GM23338 (cell line): ENCODE measurements at regions not wholly inside any gene's neighbourhood (a gene's known extent, or its start where the extent isn't known, plus 50 kb on each side); places are given as distances from the start of the nearest gene placed in this dataset.

Experiments
- ATAC-seq: fragments of 200-7000 bp; cut with Tn5 transposase; 3 replicates; pipeline ENCODE4 v1.9.1; 2020
- DNase-seq: peaks from one replicate; pipeline ENCODE4 v3.0.0-alpha.2; 2015; ENCODE audit warnings: low spot score
- H2AFZ ChIP-seq: fragments of 200-600 bp; sonication (generic); 2 replicates; pipeline ENCODE4 v1.8.0; 2016; ENCODE audit warnings: antibody characterized with exemption, mild to moderate bottlenecking, moderate library complexity
- H3F3A ChIP-seq: fragments of 200-600 bp; sonication (generic); replicated peaks from 2 replicates; pipeline ENCODE4 v1.8.0; 2017; ENCODE audit warnings: antibody characterized with exemption, mixed run types, low read depth
- H3K27ac ChIP-seq: fragments of 200-600 bp; sonication (generic); 2 replicates; pipeline ENCODE4 v1.6.1; 2016; ENCODE audit warnings: low read depth
- H3K27me3 ChIP-seq: fragments of 200-600 bp; sonication (generic); 2 replicates; pipeline ENCODE4 v1.8.0; 2016; ENCODE audit warnings: mild to moderate bottlenecking, mixed run types, moderate library complexity; ENCODE audit not compliant: insufficient read depth
- H3K36me3 ChIP-seq: fragments of 200-600 bp; sonication (generic); 2 replicates; pipeline ENCODE4 v1.8.0; 2016; ENCODE audit warnings: mild to moderate bottlenecking; ENCODE audit not compliant: insufficient read depth
- H3K4me1 ChIP-seq: fragments of 200-600 bp; sonication (generic); 2 replicates; pipeline ENCODE4 v1.8.0; 2016; ENCODE audit warnings: mild to moderate bottlenecking, moderate library complexity; ENCODE audit not compliant: insufficient read depth
- H3K4me2 ChIP-seq: fragments of 200-600 bp; sonication (generic); 2 replicates; pipeline ENCODE4 v1.7.1; 2017; ENCODE audit warnings: mixed run types
- H3K4me3 ChIP-seq: fragments of 200-600 bp; sonication (generic); 2 replicates; pipeline ENCODE4 v1.6.1; 2016; ENCODE audit warnings: mixed run types
- H3K79me2 ChIP-seq: fragments of 200-600 bp; sonication (generic); replicated peaks from 2 replicates; pipeline ENCODE4 v1.8.0; 2017; ENCODE audit warnings: mild to moderate bottlenecking; ENCODE audit not compliant: insufficient read depth
- H3K9me2 ChIP-seq: fragments of 200-600 bp; sonication (generic); 2 replicates; pipeline ENCODE4 v1.8.0; 2017; ENCODE audit not compliant: insufficient read depth
- H4K20me1 ChIP-seq: fragments of 200-600 bp; sonication (generic); replicated peaks from 2 replicates; pipeline ENCODE4 v1.8.0; 2017; ENCODE audit warnings: mild to moderate bottlenecking; ENCODE audit not compliant: insufficient read depth
- H3K27ac Mint-ChIP-seq: 2 replicates; pipeline ENCODE4 v1.8.0; 2020; ENCODE audit warnings: inconsistent platforms, mild to moderate bottlenecking, moderate library complexity, mixed read lengths
- H3K27me3 Mint-ChIP-seq: 3 replicates; pipeline ENCODE4 v1.8.0; 2022; ENCODE audit warnings: low read depth, mild to moderate bottlenecking, moderate library complexity, mixed read lengths, inconsistent platforms; ENCODE audit not compliant: insufficient read depth, poor library complexity
- H3K36me3 Mint-ChIP-seq: 3 replicates; pipeline ENCODE4 v1.8.0; 2021; ENCODE audit warnings: low read depth, mild to moderate bottlenecking, inconsistent platforms, moderate library complexity, mixed read lengths
- H3K4me1 Mint-ChIP-seq: 3 replicates; pipeline ENCODE4 v1.8.0; 2020; ENCODE audit warnings: mild to moderate bottlenecking, inconsistent platforms, mixed read lengths
- H3K4me3 Mint-ChIP-seq: 3 replicates; pipeline ENCODE4 v1.8.0; 2021; ENCODE audit warnings: moderate library complexity, mild to moderate bottlenecking, inconsistent platforms, mixed read lengths
- H3K9me3 Mint-ChIP-seq: 3 replicates; pipeline ENCODE4 v1.8.0; 2020; ENCODE audit warnings: moderate library complexity, mild to moderate bottlenecking, inconsistent platforms, mixed read lengths
- CREB1 ChIP-seq: fragments of 250-450 bp; sonication (Bioruptor Pico); IDR thresholded peaks from 2 replicates; pipeline ENCODE4 v1.5.0; 2020; ENCODE audit warnings: low read depth, mild to moderate bottlenecking, moderate library complexity
- CTCF ChIP-seq, 2 experiments: fragments of 200-600 bp in 1 of 2; sonication (generic) in 1 of 2; conservative IDR thresholded peaks; 2 replicates each; pipeline versions ENCODE4 v1.5.1 to v1.6.1; 2016 to 2017; ENCODE audit warnings: antibody characterized with exemption in 2 of 2, low read depth in 2 of 2, mild to moderate bottlenecking in 2 of 2, moderate library complexity in 1 of 2
- ETS1 ChIP-seq: IDR thresholded peaks from 2 replicates; pipeline ENCODE4 v1.6.1; 2016; ENCODE audit warnings: antibody characterized with exemption
- EZH2 ChIP-seq: fragments of 200-600 bp; sonication (generic); IDR thresholded peaks from one replicate; pipeline ENCODE4 v1.8.0; 2017; ENCODE audit warnings: antibody characterized with exemption, mild to moderate bottlenecking, low read depth; ENCODE audit not compliant: unreplicated experiment
- EZH2phosphoT487 ChIP-seq: fragments of 200-600 bp; sonication (generic); IDR thresholded peaks from one replicate; pipeline ENCODE4 v1.8.1; 2018; ENCODE audit warnings: antibody characterized with exemption; ENCODE audit not compliant: unreplicated experiment
- JUNB ChIP-seq: IDR thresholded peaks from one replicate; pipeline ENCODE4 v1.6.1; 2016; ENCODE audit warnings: antibody characterized with exemption; ENCODE audit not compliant: unreplicated experiment
- NANOG ChIP-seq: IDR thresholded peaks from 2 replicates; pipeline ENCODE4 v1.6.1; 2016; ENCODE audit warnings: antibody characterized with exemption, borderline replicate concordance
- STAT1 ChIP-seq: IDR thresholded peaks from one replicate; pipeline ENCODE4 v1.6.1; 2016; ENCODE audit warnings: antibody characterized with exemption; ENCODE audit not compliant: unreplicated experiment
- ZNF114 ChIP-seq: fragments of 250-450 bp; sonication (Bioruptor Pico); IDR thresholded peaks from 2 replicates; pipeline ENCODE4 v1.5.0; 2020; ENCODE audit warnings: mild to moderate bottlenecking, moderate library complexity
- ZNF331 ChIP-seq: fragments of 250-450 bp; sonication (Bioruptor Pico); IDR thresholded peaks from 2 replicates; pipeline ENCODE4 v1.5.0; 2020; ENCODE audit warnings: low read depth, mild to moderate bottlenecking, moderate library complexity
- ZNF462 ChIP-seq: fragments of 250-450 bp; sonication (Bioruptor Pico); IDR thresholded peaks from 2 replicates; pipeline ENCODE4 v1.5.0; 2020; ENCODE audit warnings: mild to moderate bottlenecking, moderate library complexity

DNA sequence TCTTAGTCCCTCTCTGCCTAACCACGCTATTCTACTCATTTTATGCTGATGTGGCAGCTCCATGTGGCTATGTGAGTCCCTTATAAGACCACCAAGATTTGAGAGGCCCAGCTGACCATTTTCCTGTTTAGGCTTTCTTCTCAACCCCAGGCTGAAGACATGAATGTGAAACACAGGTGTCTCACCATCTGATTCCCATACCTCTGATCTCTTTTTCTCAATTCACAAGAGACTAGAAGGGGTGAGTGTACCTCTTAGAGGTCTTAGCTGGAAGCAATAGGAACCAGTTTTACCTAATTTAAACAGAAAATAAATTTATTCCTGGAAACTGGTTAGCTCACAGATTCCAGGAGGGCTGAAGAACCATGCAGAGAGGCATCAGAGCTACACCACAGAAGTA is 276.5 kb upstream of the FMR1 start:
- Mint-ChIP-seq H3K4me1 (peaks cover 8% of the 10 kb centered on the region; the same call in 2 of the 3 replicates), H3K9me3 (peaks cover 3% of the 10 kb centered on the region; the same call in 1 of the 3 replicates), H3K4me3 (no peak overlapping the region), H3K36me3 (no peaks in the 10 kb centered on the region; the same call in 2 of the 3 replicates), H3K27me3 (no peaks in the 10 kb centered on the region), H3K27ac (no peak overlapping the region)
- Histone ChIP-seq H4K20me1 (no peaks in the 10 kb centered on the region), H3K27me3 (no peaks in the 10 kb centered on the region), H3K4me3 (no peak overlapping the region), H3K9me2 (no peaks in the 10 kb centered on the region), H3K36me3 (no peaks in the 10 kb centered on the region), H2AFZ (no peak overlapping the region), H3K4me2 (no peak overlapping the region), H3K4me1 (peaks cover 14% of the 10 kb centered on the region), H3K79me2 (no peaks in the 10 kb centered on the region), H3K27ac (no peak overlapping the region), H3F3A (no peaks in the 10 kb centered on the region)
- TF ChIP-seq ZNF462 (CRISPR knock-in tag) (no peak), ZNF114 (CRISPR knock-in tag) (no peak), EZH2 (no peak), JUNB (no peak)
- DNase-seq (no peak), ATAC-seq (no peak)

DNA sequence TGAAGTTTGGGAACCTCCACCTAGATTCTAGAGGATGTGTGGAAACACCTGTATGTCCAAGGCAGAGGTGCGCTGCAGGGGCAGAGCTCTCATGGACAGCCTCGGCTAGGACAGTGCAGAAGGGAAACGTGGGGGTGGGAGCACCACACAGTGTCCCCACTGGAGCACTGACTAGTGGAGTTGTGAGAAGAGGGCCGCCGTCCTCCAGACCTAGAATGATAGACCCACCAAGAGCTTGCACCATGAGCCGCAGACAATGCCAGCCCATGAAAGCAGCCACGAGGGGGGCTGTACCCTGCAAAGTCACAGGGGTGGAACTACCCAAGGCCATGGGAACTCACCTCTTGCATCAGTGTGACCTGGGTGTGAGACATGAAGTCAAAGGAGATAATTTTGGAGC is 274.5 kb upstream of the FMR1 start:
- H4K20me1 ChIP-seq: no peaks in the 10 kb centered on the region
- no peak overlapping the region for H3K4me3 Mint-ChIP-seq
- no peaks in the 10 kb centered on the region for H3K79me2 ChIP-seq
- H3K27me3 Mint-ChIP-seq: no peaks in the 10 kb centered on the region
- H3K4me1 Mint-ChIP-seq: peaks cover 8% of the 10 kb centered on the region; the same call in 2 of the 3 replicates
- DNase-seq (no peak), ATAC-seq (no peak)
- H3K27ac Mint-ChIP-seq: no peak overlapping the region
- H3K27ac ChIP-seq: no peak overlapping the region
- H3F3A ChIP-seq: no peaks in the 10 kb centered on the region
- peaks cover 3% of the 10 kb centered on the region; the same call in 1 of the 3 replicates for H3K9me3 Mint-ChIP-seq
- H3K4me3 ChIP-seq: no peak overlapping the region
- no peak overlapping the region for H2AFZ ChIP-seq
- no peaks in the 10 kb centered on the region for H3K9me2 ChIP-seq
- H3K4me1 ChIP-seq: peaks cover 14% of the 10 kb centered on the region
- no peaks in the 10 kb centered on the region for H3K36me3 ChIP-seq
- no peak overlapping the region for H3K4me2 ChIP-seq
- no peaks in the 10 kb centered on the region for H3K27me3 ChIP-seq
- H3K36me3 Mint-ChIP-seq: no peaks in the 10 kb centered on the region; the same call in 2 of the 3 replicates
- TF ChIP-seq NANOG: no peak
- no peak for TF ChIP-seq EZH2phosphoT487
- no peak for TF ChIP-seq ZNF331 (CRISPR knock-in tag)
- TF ChIP-seq CTCF (conservative IDR thresholded peaks at IDR 0.05; ENCODE audit: low read depth in 2 of 2): no peak
- TF ChIP-seq STAT1: no peak
- TF ChIP-seq ZNF114 (CRISPR knock-in tag): no peak
- TF ChIP-seq JUNB: no peak
- TF ChIP-seq ETS1: no peak
- TF ChIP-seq CREB1 (CRISPR knock-in tag): no peak
- no peak for TF ChIP-seq EZH2
